ENCODE measurements at regions not wholly inside any gene's neighbourhood (a gene's known extent, or its start where the extent isn't known, plus 50 kb on each side); places are given as distances from the start of the nearest gene placed in this dataset.

DNA sequence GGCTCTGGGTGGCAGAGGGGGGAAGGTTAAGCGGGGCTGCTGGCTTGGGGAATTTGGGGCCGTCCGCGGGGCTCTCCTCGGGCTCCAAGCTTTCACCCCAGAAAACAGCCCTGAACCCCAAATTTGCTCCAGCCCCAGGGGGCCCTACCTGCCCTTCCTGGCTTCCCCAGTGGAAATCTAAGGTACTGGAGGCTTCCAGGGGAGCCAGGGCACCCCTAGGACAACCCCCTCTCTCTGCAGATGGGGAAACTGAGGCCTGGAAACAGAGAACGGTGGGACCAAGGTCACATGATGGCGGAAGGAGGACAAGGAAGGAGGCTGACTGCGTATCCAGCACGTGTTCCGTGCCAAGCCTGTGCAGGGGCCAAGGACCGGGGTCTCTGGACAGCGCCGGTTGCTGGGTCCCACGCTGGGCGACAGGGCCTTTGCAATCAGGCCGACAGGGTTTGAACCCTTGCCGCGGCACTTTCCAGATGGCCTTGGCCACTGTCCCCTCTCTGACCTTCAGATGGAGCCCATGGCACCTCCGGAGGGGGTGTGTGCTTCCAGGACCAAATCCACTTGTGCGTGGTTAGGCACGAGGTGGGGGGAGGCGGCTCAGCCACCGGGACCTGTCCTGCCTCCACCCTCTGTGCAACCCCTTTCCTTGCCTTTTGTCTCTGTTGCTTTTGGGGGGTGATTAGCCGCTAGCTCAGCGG is 183.1 kb downstream of the C9orf50 start:
- DNase-seq (ENCODE audit: low spot score): no peak
- TF ChIP-seq CTCF (IDR thresholded peaks at IDR 0.05; ENCODE audit: extremely low read depth, missing control alignments): no peak

DNA sequence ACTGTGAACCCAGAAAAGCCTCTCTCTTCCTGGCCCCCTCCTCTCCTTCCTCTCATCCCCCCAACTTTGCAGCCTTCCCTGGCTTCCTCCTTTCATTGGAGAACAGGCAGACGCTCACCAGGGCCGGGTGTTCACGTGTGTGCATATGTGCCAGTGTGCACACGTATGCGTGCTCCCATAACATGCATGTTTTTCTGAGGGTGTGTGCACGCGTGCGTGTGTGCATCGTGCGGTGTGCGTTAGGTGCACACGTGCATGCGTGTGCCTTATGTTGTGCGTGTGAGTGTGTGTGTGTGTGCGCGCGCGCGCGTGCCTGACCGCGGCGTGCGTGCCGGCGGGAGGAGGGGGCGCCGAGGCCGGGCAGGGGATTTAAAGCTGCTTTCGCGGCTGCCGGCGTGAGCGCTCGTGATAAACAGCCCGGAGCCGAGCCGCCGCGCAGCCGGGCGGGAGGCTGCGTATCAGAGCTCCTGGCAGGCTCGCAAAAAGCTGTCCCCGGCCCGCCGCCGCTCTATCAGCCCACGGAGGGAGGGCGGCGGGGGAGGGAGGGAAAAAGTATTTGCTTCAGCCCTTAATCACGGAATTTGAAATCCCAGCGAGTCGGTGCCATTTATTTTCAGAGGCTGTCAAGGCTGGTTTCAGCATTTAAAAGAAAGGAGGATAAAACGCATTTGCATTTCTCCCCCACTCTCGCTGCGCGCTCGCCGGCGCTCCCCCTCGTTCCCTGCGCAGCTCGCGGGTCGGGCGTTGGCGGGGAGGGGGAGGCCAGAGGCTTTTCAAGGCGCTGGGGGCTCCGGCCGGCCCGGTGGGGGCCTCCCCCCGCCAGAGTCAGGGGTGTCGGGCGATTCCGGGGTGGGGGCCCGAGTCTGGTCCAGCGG is 183.9 kb downstream of the C9orf50 start:
- DNase-seq (ENCODE audit: low spot score): no peak
- no peak for TF ChIP-seq CTCF (IDR thresholded peaks at IDR 0.05; ENCODE audit: extremely low read depth, missing control alignments)

DNA sequence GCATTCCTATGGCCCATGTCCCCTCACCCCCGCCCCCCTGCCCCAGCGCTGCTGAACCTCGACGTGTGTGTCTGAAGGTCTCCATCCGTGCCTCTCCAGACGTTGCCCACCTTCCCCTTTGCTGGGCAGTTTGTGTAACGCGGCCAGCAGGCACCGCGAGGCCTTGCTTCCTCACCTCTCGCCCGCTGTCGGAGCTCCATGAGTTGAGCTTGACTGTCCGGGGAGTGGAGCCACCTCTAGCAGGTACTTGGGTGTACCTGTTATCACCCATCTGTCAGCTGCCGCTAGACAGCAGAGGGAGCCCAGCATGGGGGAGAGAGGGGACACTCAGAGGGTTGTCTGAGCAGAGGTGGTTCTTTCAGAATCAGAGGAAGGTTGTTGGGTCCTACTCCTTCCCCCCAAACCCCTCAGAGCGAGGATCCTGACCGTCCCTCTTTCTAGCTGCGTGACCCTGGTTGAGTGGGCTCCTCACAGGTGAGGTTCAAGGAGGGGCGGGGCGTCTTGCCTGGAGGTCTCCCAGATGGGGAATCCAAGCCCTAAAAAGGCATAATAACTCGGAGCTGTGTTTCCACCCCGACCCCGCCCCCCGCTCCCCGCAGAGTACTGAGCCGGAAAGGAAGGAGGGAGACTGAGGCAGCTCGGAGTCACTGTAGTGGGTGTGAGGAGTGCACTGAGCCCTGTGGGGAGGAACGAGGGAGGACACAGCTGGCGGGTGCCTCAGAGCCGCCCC is 184.7 kb downstream of the C9orf50 start:
- DNase-seq (ENCODE audit: low spot score): no peak
- no peak for TF ChIP-seq CTCF (IDR thresholded peaks at IDR 0.05; ENCODE audit: extremely low read depth, missing control alignments)

GRCh38 chr9:129435291-129435690 is 185.6 kb downstream of the C9orf50 start:
- no peak for TF ChIP-seq CTCF (IDR thresholded peaks at IDR 0.05; ENCODE audit: extremely low read depth, missing control alignments)
- DNase-seq (ENCODE audit: low spot score): no peak

DNA sequence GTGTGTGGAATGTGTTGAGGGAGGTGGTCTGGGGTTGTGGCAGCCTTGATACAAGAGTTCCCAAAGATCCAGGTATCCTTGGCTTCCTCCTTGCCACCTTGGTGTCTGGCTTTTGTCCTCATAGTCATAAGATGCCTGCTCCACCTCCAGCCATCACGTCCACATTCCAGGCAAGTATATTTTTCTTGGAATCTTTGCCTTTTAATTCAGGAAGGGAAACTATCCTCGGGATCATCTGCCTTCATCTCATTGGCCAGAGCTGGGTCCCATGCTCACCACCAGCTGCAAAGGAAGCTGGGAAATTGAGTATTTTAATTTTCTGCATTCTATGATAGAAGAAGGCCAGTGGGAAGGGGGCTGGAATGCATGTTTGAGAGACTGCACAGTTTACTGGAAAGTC is 186.7 kb downstream of the C9orf50 start:
- no peak for TF ChIP-seq CTCF (IDR thresholded peaks at IDR 0.05; ENCODE audit: extremely low read depth, missing control alignments)
- no peak for DNase-seq (ENCODE audit: low spot score)

DNA sequence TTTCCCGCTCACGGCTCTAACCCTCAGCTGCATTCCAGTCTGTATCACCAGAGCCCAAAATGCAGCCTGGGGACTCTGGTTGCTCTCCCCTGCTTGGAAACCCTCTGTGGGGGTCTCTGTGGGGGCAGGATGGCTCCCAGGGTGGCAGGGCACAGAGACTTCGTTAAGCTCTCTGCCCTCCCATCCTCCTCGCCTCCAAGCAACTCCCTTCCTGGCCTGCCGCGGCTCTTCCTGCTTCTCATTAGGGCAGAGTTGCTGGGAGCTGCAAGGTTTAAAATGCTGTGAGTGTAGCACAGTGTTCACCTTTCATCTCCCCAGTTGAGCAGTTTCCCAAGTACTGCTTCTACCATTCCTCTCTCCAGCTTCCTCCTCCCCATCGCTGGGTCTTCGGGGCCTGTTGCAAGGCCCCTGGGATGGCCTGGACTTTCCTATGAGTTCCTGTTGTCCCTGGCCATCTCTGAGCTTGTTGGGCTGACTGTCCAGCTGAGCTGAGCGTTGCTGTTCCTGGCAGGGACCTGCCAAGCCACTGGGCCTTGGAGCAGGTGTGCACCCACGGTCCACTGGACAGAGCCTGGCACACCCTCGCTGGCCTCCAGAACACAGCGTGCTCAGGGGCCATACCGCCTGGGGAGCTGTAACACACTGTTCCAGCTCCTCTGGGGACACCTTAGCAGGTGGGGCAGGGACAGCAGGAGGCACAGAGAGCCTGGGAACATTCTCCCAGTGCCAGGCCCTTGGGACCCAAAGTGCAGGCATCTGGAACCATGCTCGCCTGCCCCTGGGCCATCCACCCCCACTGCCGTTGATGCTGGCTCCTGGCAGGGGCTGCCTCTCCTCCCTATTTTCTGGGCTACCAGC is 188.4 kb downstream of the C9orf50 start:
- no peak for DNase-seq (ENCODE audit: low spot score)
- TF ChIP-seq CTCF (IDR thresholded peaks at IDR 0.05; ENCODE audit: extremely low read depth, missing control alignments): no peak

Measured in GM20000 (cell line).